ENCODE measurements at regions not wholly inside any gene's neighbourhood (a gene's known extent, or its start where the extent isn't known, plus 50 kb on each side); places are given as distances from the start of the nearest gene placed in this dataset.

- DNase-seq (ENCODE audit: low spot score): no peak
These were observed 94.2 kb upstream of the MYL2 start for GRCh38 chr12:111014547-111014946.

- DNase-seq (ENCODE audit: low spot score): no peak
These were observed 92.5 kb upstream of the MYL2 start for GRCh38 chr12:111012918-111013317.

- DNase-seq (ENCODE audit: low spot score): no peak
These were observed 91.7 kb upstream of the MYL2 start for GRCh38 chr12:111011999-111012600.

GRCh38 chr12:111010916-111011657 is 90.7 kb upstream of the MYL2 start:
- no peak for DNase-seq (ENCODE audit: low spot score)

- DNase-seq (ENCODE audit: low spot score): no peak
These were observed 89.7 kb upstream of the MYL2 start for GRCh38 chr12:111010061-111010460.

- no peak for DNase-seq (ENCODE audit: low spot score)
These were observed 86.2 kb upstream of the MYL2 start for GRCh38 chr12:111006621-111007020.

GRCh38 chr12:110998971-110999370 is 78.6 kb upstream of the MYL2 start:
- no peak for DNase-seq (ENCODE audit: low spot score)

GRCh38 chr12:110998165-110998564 is 77.8 kb upstream of the MYL2 start:
- no peak for DNase-seq (ENCODE audit: low spot score)

GRCh38 chr12:110996415-110996814 is 76.0 kb upstream of the MYL2 start:
- DNase-seq (ENCODE audit: low spot score): no peak

- no peak for DNase-seq (ENCODE audit: low spot score)
These were observed 75.2 kb upstream of the MYL2 start for GRCh38 chr12:110995615-110996014.

- no peak for DNase-seq (ENCODE audit: low spot score)
These were observed 74.6 kb upstream of the MYL2 start for GRCh38 chr12:110995016-110995415.

GRCh38 chr12:110993434-110993833 is 73.1 kb upstream of the MYL2 start:
- no peak for DNase-seq (ENCODE audit: low spot score)

- no peak for DNase-seq (ENCODE audit: low spot score)
These were observed 72.5 kb upstream of the MYL2 start for GRCh38 chr12:110992909-110993308.

- DNase-seq (ENCODE audit: low spot score): no peak
These were observed 63.4 kb upstream of the MYL2 start for GRCh38 chr12:110983811-110984210.

- no peak for DNase-seq (ENCODE audit: low spot score)
These were observed 52.5 kb upstream of the MYL2 start for GRCh38 chr12:110972866-110973265.

- DNase-seq (ENCODE audit: low spot score): no peak
These were observed 51.6 kb upstream of the MYL2 start for GRCh38 chr12:110971936-110972335.

- DNase-seq (ENCODE audit: low spot score): no peak
These were observed 51.0 kb upstream of the MYL2 start for GRCh38 chr12:110971189-110971920.

Data from A172 (cell line).